ENCODE measurements at regions not wholly inside any gene's neighbourhood (a gene's known extent, or its start where the extent isn't known, plus 50 kb on each side); places are given as distances from the start of the nearest gene placed in this dataset.

GRCh38 chr9:86577420-86578333 lies 223.5 kb upstream of the TUT7 start:
- no TSS peak for BruUV-seq (replicated peaks)
- ATAC-seq (no peak), DNase-seq (ENCODE audit: low spot score) (no peak), FAIRE-seq (no peak)
- in situ Hi-C loops (cut with HindIII; ENCODE audit: extremely low pct_ligation_motif_present, low pct_unique_long_range_greater_than_20kb) (no loop called here), intact Hi-C loops (cut with micrococcal nuclease; ENCODE audit: unreplicated experiment) (no loop called here)
- Histone ChIP-seq H3K9ac (ENCODE audit: insufficient read depth, low read depth, low read length) (no peak overlapping the region), H3K4me1 (ENCODE audit: insufficient read depth, low read length) (no peaks in the 10 kb centered on the region), H3K4me3 (replicated peaks in 1 of 3; ENCODE audit: insufficient read depth in 1 of 3, low read depth in 2 of 3, low read length in 3 of 3) (no peak overlapping the region), H3K36me3 (replicated peaks in 1 of 2; ENCODE audit: control insufficient read depth in 1 of 2, insufficient read depth in 2 of 2, low read length in 2 of 2) (no peaks in the 10 kb centered on the region), H4K20me1 (ENCODE audit: insufficient read depth, low read length) (no peaks in the 10 kb centered on the region), H2AFZ (ENCODE audit: low read length) (no peak overlapping the region), H3K4me2 (ENCODE audit: low read depth, low read length) (no peak overlapping the region), H3K27ac (ENCODE audit: extremely low read length, insufficient read depth, low read length) (no peak overlapping the region), H3K27me3 (ENCODE audit: control insufficient read depth in 1 of 2, insufficient read depth in 2 of 2, low read length in 2 of 2) (0 out of 5 replicates have a peak, but pooled peaks cover 0 to 9% of the 10 kb centered on the region in 2 experiments), H3K9me3 (ENCODE audit: low read length) (no peaks in the 10 kb centered on the region), H3K79me2 (ENCODE audit: insufficient read depth, low read length) (no peaks in the 10 kb centered on the region)
- TF ChIP-seq SSRP1 (CRISPR knock-in tag; IDR thresholded peaks at IDR 0.05) (no peak), MAZ (IDR thresholded peaks at IDR 0.05; ENCODE audit: borderline replicate concordance, low read depth, low read length) (no peak), MAZ (CRISPR knock-in tag; IDR thresholded peaks at IDR 0.05; ENCODE audit: low read depth) (no peak), KDM6A (CRISPR knock-in tag; IDR thresholded peaks at IDR 0.05; ENCODE audit: low read depth) (no peak), ZNF597 (CRISPR knock-in tag; IDR thresholded peaks at IDR 0.05) (no peak), REXO4 (CRISPR knock-in tag; IDR thresholded peaks at IDR 0.05; ENCODE audit: borderline replicate concordance) (no peak), ZNF839 (CRISPR knock-in tag; IDR thresholded peaks at IDR 0.05; ENCODE audit: borderline replicate concordance) (no peak), POLR2G (IDR thresholded peaks at IDR 0.05; ENCODE audit: low read depth, low read length) (no peak), DBP (CRISPR knock-in tag; IDR thresholded peaks at IDR 0.05; ENCODE audit: not compliant biosample characterization) (no peak), CAMTA2 (CRISPR knock-in tag; IDR thresholded peaks at IDR 0.05; ENCODE audit: borderline replicate concordance) (no peak), ZBTB7A (CRISPR knock-in tag; IDR thresholded peaks at IDR 0.05) (no peak), NR1H2 (CRISPR knock-in tag; IDR thresholded peaks at IDR 0.05; ENCODE audit: borderline replicate concordance, low read depth) (no peak), CCAR2 (optimal IDR thresholded peaks at IDR 0.05; ENCODE audit: low read depth, low read length) (no peak), CEBPG (CRISPR knock-in tag; IDR thresholded peaks at IDR 0.05) (no peak), ZNF674 (CRISPR knock-in tag; IDR thresholded peaks at IDR 0.05; ENCODE audit: low read depth) (no peak), ZMYM4 (CRISPR knock-in tag; IDR thresholded peaks at IDR 0.05) (no peak), SPEN (CRISPR knock-in tag; IDR thresholded peaks at IDR 0.05; ENCODE audit: low read depth) (no peak), ZNF83 (CRISPR knock-in tag; IDR thresholded peaks at IDR 0.05; ENCODE audit: borderline replicate concordance) (no peak)
- TF ChIP-seq, protein P1, sequence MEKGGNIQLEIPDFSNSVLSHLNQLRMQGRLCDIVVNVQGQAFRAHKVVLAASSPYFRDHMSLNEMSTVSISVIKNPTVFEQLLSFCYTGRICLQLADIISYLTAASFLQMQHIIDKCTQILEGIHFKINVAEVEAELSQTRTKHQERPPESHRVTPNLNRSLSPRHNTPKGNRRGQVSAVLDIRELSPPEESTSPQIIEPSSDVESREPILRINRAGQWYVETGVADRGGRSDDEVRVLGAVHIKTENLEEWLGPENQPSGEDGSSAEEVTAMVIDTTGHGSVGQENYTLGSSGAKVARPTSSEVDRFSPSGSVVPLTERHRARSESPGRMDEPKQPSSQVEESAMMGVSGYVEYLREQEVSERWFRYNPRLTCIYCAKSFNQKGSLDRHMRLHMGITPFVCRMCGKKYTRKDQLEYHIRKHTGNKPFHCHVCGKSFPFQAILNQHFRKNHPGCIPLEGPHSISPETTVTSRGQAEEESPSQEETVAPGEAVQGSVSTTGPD (CRISPR knock-in tag; IDR thresholded peaks at IDR 0.05), result no peak
- POLR2A ChIA-PET, result no interaction called here
- CTCF ChIA-PET (ENCODE audit: low intra/inter-chr PET ratio, low total read pairs), result no interaction called here
- 49% methylated on average over 20 of the region's 30 CpGs for WGBS (ENCODE audit: low lambda C conversion rate)

All from HepG2 (cell line).